Heart left ventricle (tissue), 13 donors: ENCODE measurements at regions not wholly inside any gene's neighbourhood (a gene's known extent, or its start where the extent isn't known, plus 50 kb on each side); places are given as distances from the start of the nearest gene placed in this dataset.

Experiments
- POLR2A ChIP-seq, 2 donors: fragments of 450-650 bp; IDR thresholded peaks; one replicate each; pipeline ENCODE4 v1.6.1; 2017; ENCODE audit warnings: antibody characterized with exemption in 2 of 2, mild to moderate bottlenecking in 2 of 2, moderate library complexity in 2 of 2
- TF ChIP-seq, protein P1 (sequence below), 12 donors: fragments of 200-600 bp; sonication (generic) in 4 of 12; IDR thresholded peaks; one replicate each; pipeline versions ENCODE4 v1.5.0 to v1.8.0; 2018 to 2022; ENCODE audit warnings: antibody characterized with exemption in 12 of 12, mild to moderate bottlenecking in 5 of 12
- donor health status: ischemic (EF 13 %, LVEDD 7.1; RV severe dilation, severe dysfunction).
- donor health status: DM: no; HTN: yes; CAD: no.
- donor health status: DM: no; HTN: no; CAD: no.
- donor health status: ischemic (EF 25% LVEDD 6.9; RV normal size, moderate dysfunction).
- donor health status: ischemic (EF 25% LVEDD 5.7; RV mildly dilated, moderate dysfunction).
- donor health status: ischemic (EF 35%, LVEDD 5.7; RV mildly dilated, moderate dysfunction).
- donor health status: nonischemic (EF 11% LVEDD 7.7; RV severe dilation, severe dysfunction).
- donor health status: DM: yes; HTN: yes; CAD: no.
- donor health status: PGD.
- donor health status: ischemic (EF 29% LVEDD 5.4; RV normal size, mild dysfunction).
- donor health status: nonischemic (EF 23%, LVEDD 6.1; RV moderate dilation, normal function).

DNA sequence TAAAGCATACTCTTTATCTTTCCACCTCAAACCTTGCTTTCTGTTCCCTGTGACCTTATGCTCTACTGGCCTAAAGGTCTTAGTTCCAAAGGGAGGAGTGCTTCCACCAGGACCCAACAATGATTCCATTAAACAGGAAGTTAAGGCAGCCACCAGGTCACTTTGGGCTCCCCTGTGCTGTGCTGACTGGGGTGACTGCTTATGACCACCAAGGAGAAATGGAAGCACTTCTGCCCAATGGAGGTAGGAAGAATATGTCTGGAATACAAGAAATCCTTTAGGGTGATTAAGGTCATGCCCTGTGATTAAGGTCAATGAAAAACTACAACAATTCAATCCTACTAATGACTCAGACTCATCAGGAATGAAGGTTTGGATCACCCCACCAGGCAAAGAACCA, 233.8 kb upstream of the CDH11 start:
- TF ChIP-seq, protein P1, sequence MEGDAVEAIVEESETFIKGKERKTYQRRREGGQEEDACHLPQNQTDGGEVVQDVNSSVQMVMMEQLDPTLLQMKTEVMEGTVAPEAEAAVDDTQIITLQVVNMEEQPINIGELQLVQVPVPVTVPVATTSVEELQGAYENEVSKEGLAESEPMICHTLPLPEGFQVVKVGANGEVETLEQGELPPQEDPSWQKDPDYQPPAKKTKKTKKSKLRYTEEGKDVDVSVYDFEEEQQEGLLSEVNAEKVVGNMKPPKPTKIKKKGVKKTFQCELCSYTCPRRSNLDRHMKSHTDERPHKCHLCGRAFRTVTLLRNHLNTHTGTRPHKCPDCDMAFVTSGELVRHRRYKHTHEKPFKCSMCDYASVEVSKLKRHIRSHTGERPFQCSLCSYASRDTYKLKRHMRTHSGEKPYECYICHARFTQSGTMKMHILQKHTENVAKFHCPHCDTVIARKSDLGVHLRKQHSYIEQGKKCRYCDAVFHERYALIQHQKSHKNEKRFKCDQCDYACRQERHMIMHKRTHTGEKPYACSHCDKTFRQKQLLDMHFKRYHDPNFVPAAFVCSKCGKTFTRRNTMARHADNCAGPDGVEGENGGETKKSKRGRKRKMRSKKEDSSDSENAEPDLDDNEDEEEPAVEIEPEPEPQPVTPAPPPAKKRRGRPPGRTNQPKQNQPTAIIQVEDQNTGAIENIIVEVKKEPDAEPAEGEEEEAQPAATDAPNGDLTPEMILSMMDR (IDR thresholded peaks at IDR 0.05): no peak
- TF ChIP-seq POLR2A (IDR thresholded peaks at IDR 0.05): no peak
